GM12873 (cell line): ENCODE measurements at regions not wholly inside any gene's neighbourhood (a gene's known extent, or its start where the extent isn't known, plus 50 kb on each side); places are given as distances from the start of the nearest gene placed in this dataset.

Source experiments
- CTCF ChIP-seq: IDR thresholded peaks from 2 replicates; pipeline ENCODE4 v1.5.1; 2012; ENCODE audit warnings: low read depth, mild to moderate bottlenecking, moderate library complexity, low read length, control low read depth; ENCODE audit not compliant: insufficient read depth; ENCODE audit errors: missing control alignments

DNA sequence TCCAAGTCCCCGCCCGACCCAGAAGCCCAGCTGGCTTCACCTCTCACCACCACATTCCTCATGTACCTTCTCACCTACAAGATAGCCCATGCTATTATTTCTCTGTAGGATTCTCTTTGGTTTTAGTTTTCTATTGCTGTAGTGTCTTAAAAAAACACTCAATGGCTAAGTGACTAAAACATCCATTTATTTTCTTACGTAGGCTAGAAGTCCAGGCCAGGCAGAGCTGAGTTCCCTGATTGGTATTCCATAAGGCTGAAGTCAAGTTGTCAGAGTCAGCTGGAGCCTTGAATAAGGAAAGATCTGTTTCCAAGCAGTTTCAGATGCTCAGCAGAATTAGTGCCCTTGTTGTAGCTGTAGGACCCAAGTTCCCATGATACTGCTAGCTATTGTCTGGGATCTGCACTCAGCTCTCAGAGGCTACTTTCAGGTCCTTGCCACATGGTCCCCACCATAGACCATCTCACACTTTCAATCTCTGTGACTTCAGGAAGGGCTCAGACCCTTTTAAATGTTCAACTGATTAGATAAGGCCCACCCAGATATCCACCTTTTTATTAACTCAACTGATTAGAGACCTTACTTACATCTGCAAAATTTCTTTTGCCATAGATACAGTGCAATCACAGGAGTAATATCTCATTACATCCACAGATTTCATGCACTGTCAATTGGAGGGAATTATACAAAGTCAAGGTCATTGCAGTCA is 371.0 kb downstream of the TGFB2 start:
- no peak for TF ChIP-seq CTCF

DNA sequence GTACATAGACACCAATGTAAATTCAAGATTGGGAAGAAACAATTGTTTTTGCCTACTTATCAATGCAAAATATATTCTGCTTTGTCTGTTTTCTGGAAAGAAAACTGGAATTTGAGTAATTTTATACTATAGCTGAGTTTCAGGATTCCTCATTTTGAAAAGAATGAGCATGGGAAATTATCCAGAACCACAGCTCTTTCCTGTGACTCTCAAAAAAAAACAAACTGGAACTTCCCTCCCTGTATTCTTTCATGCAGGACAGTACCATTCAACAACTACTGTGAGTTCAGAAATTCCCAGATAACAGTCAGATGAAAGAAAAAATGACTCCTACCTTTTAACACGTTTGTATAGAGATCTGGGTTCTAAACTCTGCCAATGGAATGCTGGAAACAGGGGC is 372.4 kb downstream of the TGFB2 start:
- TF ChIP-seq CTCF: no peak

- TF ChIP-seq CTCF: no peak
These were observed 373.1 kb downstream of the TGFB2 start for GRCh38 chr1:218718206-218718605.

- TF ChIP-seq CTCF: no peak
These were observed 373.8 kb downstream of the TGFB2 start for GRCh38 chr1:218718977-218719376.

GRCh38 chr1:218728898-218729565 is 383.9 kb downstream of the TGFB2 start:
- no peak for TF ChIP-seq CTCF

GRCh38 chr1:218735436-218736032 is 390.4 kb downstream of the TGFB2 start:
- no peak for TF ChIP-seq CTCF

DNA sequence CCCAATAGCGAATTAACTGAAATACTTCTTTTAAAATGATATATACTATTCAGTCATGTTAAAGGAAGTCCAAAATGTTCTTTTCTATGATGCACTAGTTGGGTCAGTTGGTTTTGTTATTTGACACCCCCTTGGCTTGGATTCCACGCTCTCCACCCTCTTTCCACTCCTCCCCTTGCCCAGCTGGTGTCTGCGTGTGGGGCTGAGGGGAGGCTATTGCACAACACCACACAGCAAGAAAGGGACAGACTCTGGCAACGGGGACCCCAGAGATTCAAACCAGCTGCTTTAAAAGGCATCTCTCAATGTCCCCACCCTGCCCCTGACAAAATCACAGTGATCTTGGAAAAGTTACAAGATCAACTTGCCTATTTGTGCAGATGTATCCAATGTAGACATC is 394.3 kb downstream of the TGFB2 start:
- TF ChIP-seq CTCF: no peak
